Astrocyte (in vitro differentiated cells and primary cell): ENCODE measurements at regions not wholly inside any gene's neighbourhood (a gene's known extent, or its start where the extent isn't known, plus 50 kb on each side); places are given as distances from the start of the nearest gene placed in this dataset.

Source experiments
- DNase-seq: peaks from one replicate; pipeline ENCODE4 v3.0.0-alpha.2; 2010; ENCODE audit warnings: low read depth
- FAIRE-seq: peaks from 2 replicates; lab custom pipeline; 2011; peaks lifted over from hg19 to GRCh38; lab: Jason Lieb, UNC
- H2AFZ ChIP-seq: 2 replicates; pipeline ENCODE4 v1.6.0; 2012; ENCODE audit warnings: low read depth, low read length, inconsistent platforms
- H3K27ac ChIP-seq: 2 replicates; pipeline ENCODE4 v1.5.1; 2011; ENCODE audit warnings: low read depth, low read length, inconsistent platforms
- H3K27me3 ChIP-seq: 2 replicates; pipeline ENCODE4 v1.6.0; 2011; ENCODE audit warnings: low read length, inconsistent platforms; ENCODE audit not compliant: insufficient read depth
- H3K36me3 ChIP-seq: 2 replicates; pipeline ENCODE4 v1.5.1; 2011; ENCODE audit warnings: low read length, inconsistent platforms; ENCODE audit not compliant: insufficient read depth
- H3K4me1 ChIP-seq: 2 replicates; pipeline ENCODE4 v1.5.1; 2011; ENCODE audit warnings: low read length, inconsistent platforms; ENCODE audit not compliant: insufficient read depth
- H3K4me2 ChIP-seq: 2 replicates; pipeline ENCODE4 v1.6.0; 2012; ENCODE audit warnings: low read length, inconsistent platforms
- H3K4me3 ChIP-seq: 2 replicates; pipeline ENCODE4 v1.5.1; 2011; ENCODE audit warnings: low read depth, mild to moderate bottlenecking, low read length, inconsistent platforms; ENCODE audit not compliant: insufficient read depth
- H3K79me2 ChIP-seq: 2 replicates; pipeline ENCODE4 v1.6.0; 2012; ENCODE audit warnings: mild to moderate bottlenecking, low read length, inconsistent platforms; ENCODE audit not compliant: insufficient read depth
- H3K9ac ChIP-seq: 2 replicates; pipeline ENCODE4 v1.6.0; 2012; ENCODE audit warnings: mild to moderate bottlenecking, low read length, inconsistent platforms
- H3K9me3 ChIP-seq: 2 replicates; pipeline ENCODE4 v1.5.1; 2012; ENCODE audit warnings: low read depth, mild to moderate bottlenecking, low read length, inconsistent platforms; ENCODE audit not compliant: insufficient read depth
- H4K20me1 ChIP-seq: 2 replicates; pipeline ENCODE4 v1.6.0; 2012; ENCODE audit warnings: low read length, inconsistent platforms; ENCODE audit not compliant: insufficient read depth
- H3K27ac Mint-ChIP-seq: one replicate; pipeline ENCODE4 v1.8.0; 2021; ENCODE audit warnings: mild to moderate bottlenecking, mixed read lengths; ENCODE audit not compliant: unreplicated experiment
- H3K27me3 Mint-ChIP-seq: one replicate; pipeline ENCODE4 v1.8.0; 2021; ENCODE audit warnings: low read depth, mixed read lengths; ENCODE audit not compliant: unreplicated experiment
- H3K36me3 Mint-ChIP-seq: one replicate; pipeline ENCODE4 v1.8.0; 2021; ENCODE audit warnings: low read depth, mixed read lengths; ENCODE audit not compliant: unreplicated experiment
- H3K4me1 Mint-ChIP-seq: one replicate; pipeline ENCODE4 v1.8.0; 2021; ENCODE audit warnings: low read depth, mixed read lengths; ENCODE audit not compliant: unreplicated experiment
- H3K4me3 Mint-ChIP-seq: one replicate; pipeline ENCODE4 v1.8.0; 2021; ENCODE audit warnings: mild to moderate bottlenecking, moderate library complexity, mixed read lengths; ENCODE audit not compliant: unreplicated experiment
- H3K9me3 Mint-ChIP-seq: one replicate; pipeline ENCODE4 v1.8.0; 2021; ENCODE audit warnings: mild to moderate bottlenecking, mixed read lengths; ENCODE audit not compliant: unreplicated experiment
- CTCF ChIP-seq: IDR thresholded peaks from 2 replicates; pipeline ENCODE4 v1.5.1; 2011; ENCODE audit warnings: low read depth, mild to moderate bottlenecking, inconsistent platforms, low read length, moderate library complexity; ENCODE audit not compliant: insufficient read depth
- EZH2 ChIP-seq: IDR thresholded peaks from 2 replicates; pipeline ENCODE4 v1.6.1; 2012; ENCODE audit warnings: mild to moderate bottlenecking, low read length, inconsistent platforms; ENCODE audit not compliant: insufficient read depth

- DNase-seq (no peak), FAIRE-seq (no peak)
- peaks cover 42% of the 10 kb centered on the region for H3K27me3 Mint-ChIP-seq
Measured at GRCh38 chr12:131637986-131638385, 72.9 kb upstream of the SFSWAP start.

GRCh38 chr12:131639270-131639940 is 71.5 kb upstream of the SFSWAP start:
- Mint-ChIP-seq H3K27ac (no peak overlapping the region), H3K9me3 (peaks cover 2% of the 10 kb centered on the region), H3K27me3 (peaks cover 45% of the 10 kb centered on the region), H3K4me1 (no peaks in the 10 kb centered on the region), H3K4me3 (no peak overlapping the region), H3K36me3 (peaks cover 2% of the 10 kb centered on the region)
- no peak for DNase-seq
- TF ChIP-seq EZH2 (no peak), CTCF (no peak)
- Histone ChIP-seq H3K9me3 (no peaks in the 10 kb centered on the region), H3K4me1 (no peaks in the 10 kb centered on the region), H3K27ac (no peak overlapping the region), H3K79me2 (no peaks in the 10 kb centered on the region), H3K4me2 (no peak overlapping the region), H2AFZ (no peak overlapping the region), H4K20me1 (no peaks in the 10 kb centered on the region), H3K9ac (no peak overlapping the region), H3K4me3 (no peak overlapping the region), H3K36me3 (no peaks in the 10 kb centered on the region), H3K27me3 (no peaks in the 10 kb centered on the region)
- FAIRE-seq, result no peak

More at GRCh38 chr12:131637986-131638385, 72.9 kb upstream of the SFSWAP start:
- H3K9ac ChIP-seq, result no peak overlapping the region
- Mint-ChIP-seq H3K36me3 (peaks cover under 1% of the 10 kb centered on the region), H3K9me3 (peaks cover 2% of the 10 kb centered on the region), H3K4me1 (no peaks in the 10 kb centered on the region), H3K4me3 (no peak overlapping the region), H3K27ac (no peak overlapping the region)
- no peaks in the 10 kb centered on the region for H3K4me1 ChIP-seq
- no peaks in the 10 kb centered on the region for H3K79me2 ChIP-seq
- no peaks in the 10 kb centered on the region for H4K20me1 ChIP-seq
- H3K9me3 ChIP-seq, result no peaks in the 10 kb centered on the region
- H3K27me3 ChIP-seq, result no peaks in the 10 kb centered on the region
- H3K27ac ChIP-seq, result no peak overlapping the region
- TF ChIP-seq EZH2, result no peak
- no peak for TF ChIP-seq CTCF
- no peak overlapping the region for H3K4me2 ChIP-seq
- no peak overlapping the region for H2AFZ ChIP-seq
- no peaks in the 10 kb centered on the region for H3K36me3 ChIP-seq
- no peak overlapping the region for H3K4me3 ChIP-seq

GRCh38 chr12:131640525-131640924 is 70.4 kb upstream of the SFSWAP start:
- no peak for FAIRE-seq
- no peak overlapping the region for H3K4me3 Mint-ChIP-seq

More at GRCh38 chr12:131640525-131640924, 70.4 kb upstream of the SFSWAP start:
- no peaks in the 10 kb centered on the region for H3K9me3 ChIP-seq
- H3K27me3 ChIP-seq, result no peaks in the 10 kb centered on the region
- Mint-ChIP-seq H3K36me3 (peaks cover 2% of the 10 kb centered on the region), H3K27ac (no peak overlapping the region), H3K9me3 (peaks cover 2% of the 10 kb centered on the region), H3K27me3 (peaks cover 42% of the 10 kb centered on the region), H3K4me1 (no peaks in the 10 kb centered on the region)
- no peak for TF ChIP-seq CTCF
- no peaks in the 10 kb centered on the region for H3K4me1 ChIP-seq
- H4K20me1 ChIP-seq, result no peaks in the 10 kb centered on the region
- no peak overlapping the region for H3K27ac ChIP-seq
- H3K79me2 ChIP-seq, result no peaks in the 10 kb centered on the region
- no peak overlapping the region for H3K4me3 ChIP-seq
- DNase-seq, result no peak
- no peak overlapping the region for H2AFZ ChIP-seq
- no peak overlapping the region for H3K4me2 ChIP-seq
- no peaks in the 10 kb centered on the region for H3K36me3 ChIP-seq
- H3K9ac ChIP-seq, result no peak overlapping the region
